ENCODE measurements at regions not wholly inside any gene's neighbourhood (a gene's known extent, or its start where the extent isn't known, plus 50 kb on each side); places are given as distances from the start of the nearest gene placed in this dataset.

DNA sequence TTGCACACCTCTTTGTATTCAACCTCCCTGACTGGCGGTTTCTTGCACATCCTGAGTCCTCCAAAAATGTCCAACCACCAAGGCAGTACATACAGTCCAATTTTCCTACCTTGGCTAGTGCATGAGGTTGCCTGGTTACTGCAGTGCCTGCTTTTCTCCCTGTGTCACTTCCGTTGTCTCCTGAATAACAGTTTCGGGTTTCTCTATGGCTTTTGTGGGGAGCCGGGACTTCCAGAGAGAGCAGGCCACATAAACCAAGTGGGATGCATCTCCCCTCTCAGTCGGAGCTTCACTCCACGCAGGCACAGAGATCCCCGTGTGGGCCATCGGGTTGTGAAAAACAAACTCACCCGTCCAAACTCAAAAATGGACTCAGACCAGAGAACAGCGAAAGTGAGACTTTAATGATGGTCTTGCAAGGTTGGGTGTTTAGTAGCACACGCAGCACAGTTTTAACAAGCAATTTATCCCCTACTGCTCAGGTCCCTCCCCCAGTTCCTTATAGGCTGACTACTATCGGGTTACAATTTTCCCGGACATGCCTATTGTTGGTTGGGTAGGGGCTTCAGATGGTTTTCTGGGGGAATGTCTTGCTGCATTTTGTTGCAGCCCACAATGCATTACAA is 173.1 kb downstream of the POU4F1 start:
- H3K4me2 ChIP-seq, result no peak overlapping the region
- no peak overlapping the region for H3K27ac ChIP-seq
- no peak for TF ChIP-seq Cebpa-rat (IDR thresholded peaks at IDR 0.05)
- no peaks in the 10 kb centered on the region for H3K36me3 ChIP-seq
- no peak overlapping the region for H3K4me3 ChIP-seq
- no peaks in the 10 kb centered on the region for H3K9me3 ChIP-seq
- no peak overlapping the region for H3K9ac ChIP-seq
- H3K4me1 ChIP-seq, result no peaks in the 10 kb centered on the region
- no peaks in the 10 kb centered on the region for H3K27me3 ChIP-seq
- H4K20me1 ChIP-seq, result no peaks in the 10 kb centered on the region

DNA sequence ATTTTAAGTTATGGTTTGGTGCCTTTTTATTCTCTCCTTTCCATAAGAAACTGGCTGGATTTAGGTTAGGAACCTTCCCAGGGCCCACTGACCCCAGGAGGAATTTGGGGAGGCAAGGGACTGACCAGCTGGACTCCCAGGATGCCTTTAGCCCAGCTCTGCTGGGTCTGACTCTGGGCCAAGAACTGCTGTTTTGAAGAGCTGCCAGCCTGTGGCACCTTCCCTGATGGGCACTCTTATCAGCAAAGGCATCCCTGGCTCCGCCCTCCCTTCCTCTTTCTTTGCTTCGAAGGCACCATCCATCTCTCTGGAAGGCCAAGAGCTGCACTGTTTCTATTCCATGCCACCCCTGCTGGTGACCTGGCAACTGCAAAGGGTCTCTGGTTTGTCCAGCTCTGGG is 174.7 kb downstream of the POU4F1 start:
- TF ChIP-seq Cebpa-rat (IDR thresholded peaks at IDR 0.05), result no peak
- Histone ChIP-seq H3K4me2 (no peak overlapping the region), H3K27ac (no peak overlapping the region), H3K4me3 (no peak overlapping the region), H3K27me3 (no peaks in the 10 kb centered on the region), H3K36me3 (no peaks in the 10 kb centered on the region), H3K9me3 (no peaks in the 10 kb centered on the region), H3K9ac (no peak overlapping the region), H3K4me1 (no peaks in the 10 kb centered on the region), H4K20me1 (no peaks in the 10 kb centered on the region)

DNA sequence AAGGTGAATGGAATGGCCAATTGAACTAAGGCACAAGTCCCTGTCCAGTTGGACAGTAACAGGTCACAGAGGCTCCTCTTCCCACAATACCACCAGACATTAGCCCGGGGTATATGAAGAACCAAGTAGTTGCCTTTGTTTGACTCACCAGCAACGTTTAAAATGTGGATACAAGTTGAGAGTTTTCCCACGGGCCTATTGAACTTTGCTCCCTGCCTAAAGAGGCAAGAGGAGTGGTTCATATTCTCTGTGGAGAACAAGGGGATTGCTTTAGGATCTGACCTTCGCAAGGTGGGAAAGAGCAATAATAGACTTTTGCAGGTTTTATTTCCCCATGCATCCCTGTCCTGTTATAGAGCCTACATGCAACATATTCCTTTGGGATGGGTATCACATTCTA is 177.2 kb downstream of the POU4F1 start:
- Histone ChIP-seq H3K27ac (no peak overlapping the region), H3K4me2 (no peak overlapping the region), H3K4me1 (no peaks in the 10 kb centered on the region), H3K9me3 (no peaks in the 10 kb centered on the region), H3K27me3 (no peaks in the 10 kb centered on the region), H3K9ac (no peak overlapping the region), H3K4me3 (no peak overlapping the region), H3K36me3 (no peaks in the 10 kb centered on the region), H4K20me1 (no peaks in the 10 kb centered on the region)
- TF ChIP-seq Cebpa-rat (IDR thresholded peaks at IDR 0.05), result no peak

DNA sequence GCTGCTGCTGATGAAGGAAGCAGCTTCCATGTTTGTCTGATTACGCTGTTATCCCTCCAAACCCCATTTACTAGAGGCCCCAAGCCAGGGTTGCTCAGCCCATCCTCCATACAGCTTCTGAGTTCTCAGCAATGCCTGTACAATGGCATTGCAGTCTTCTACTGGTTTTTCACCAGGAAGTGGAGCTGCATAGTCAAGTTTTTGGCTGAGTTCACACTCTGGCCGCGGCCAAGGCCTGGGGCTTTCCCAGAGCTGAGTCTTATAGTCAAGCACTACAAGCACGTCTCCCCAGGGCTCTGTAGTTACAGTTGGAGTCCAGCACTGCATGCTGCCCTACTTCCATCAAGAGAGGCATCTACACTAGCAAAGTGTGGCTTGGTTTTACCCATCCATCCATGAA is 182.5 kb downstream of the POU4F1 start:
- H3K36me3 ChIP-seq, result no peaks in the 10 kb centered on the region
- no peaks in the 10 kb centered on the region for H3K4me1 ChIP-seq
- H3K9ac ChIP-seq, result no peak overlapping the region
- no peak overlapping the region for H3K4me2 ChIP-seq
- no peaks in the 10 kb centered on the region for H4K20me1 ChIP-seq
- H3K27me3 ChIP-seq, result no peaks in the 10 kb centered on the region
- no peak overlapping the region for H3K4me3 ChIP-seq
- no peak for TF ChIP-seq Cebpa-rat (IDR thresholded peaks at IDR 0.05)
- no peaks in the 10 kb centered on the region for H3K9me3 ChIP-seq
- no peak overlapping the region for H3K27ac ChIP-seq

DNA sequence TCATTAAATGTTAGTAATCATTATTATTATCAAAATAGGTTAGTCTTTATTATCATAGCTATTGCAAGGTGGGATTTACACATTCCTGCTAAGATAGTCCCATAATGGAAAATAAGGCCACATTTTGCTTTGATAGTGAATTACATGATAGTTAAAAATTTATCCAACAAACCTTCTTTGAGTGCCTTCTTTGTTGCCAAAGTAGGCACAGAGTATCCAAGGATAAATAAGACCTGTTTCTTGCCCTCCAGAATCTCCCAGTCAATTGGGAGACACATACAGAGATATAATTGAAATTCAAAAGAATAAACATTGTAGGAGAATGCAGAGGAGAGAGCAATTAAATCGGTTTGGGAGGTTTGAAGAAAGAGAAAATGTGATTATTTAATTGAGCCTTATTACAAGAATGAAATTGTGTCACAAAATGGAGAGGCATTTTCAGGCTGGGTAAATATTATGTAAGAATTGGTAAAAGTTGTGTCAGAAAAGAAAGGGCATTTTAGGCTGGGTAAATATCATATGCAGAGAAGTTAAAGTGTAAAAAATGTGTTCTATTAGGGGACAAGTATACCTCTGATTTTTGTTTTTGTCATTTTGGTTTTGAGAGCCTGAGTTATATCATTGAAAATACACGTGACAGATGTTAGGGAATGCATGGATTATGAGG is 189.3 kb downstream of the POU4F1 start:
- H4K20me1 ChIP-seq, result no peaks in the 10 kb centered on the region
- no peaks in the 10 kb centered on the region for H3K4me1 ChIP-seq
- H3K9me3 ChIP-seq, result no peaks in the 10 kb centered on the region
- H3K27me3 ChIP-seq, result no peaks in the 10 kb centered on the region
- no peak overlapping the region for H3K9ac ChIP-seq
- no peak for TF ChIP-seq Cebpa-rat (IDR thresholded peaks at IDR 0.05)
- no peak overlapping the region for H3K4me3 ChIP-seq
- H3K27ac ChIP-seq, result no peak overlapping the region
- no peak overlapping the region for H3K4me2 ChIP-seq
- H3K36me3 ChIP-seq, result no peaks in the 10 kb centered on the region

DNA sequence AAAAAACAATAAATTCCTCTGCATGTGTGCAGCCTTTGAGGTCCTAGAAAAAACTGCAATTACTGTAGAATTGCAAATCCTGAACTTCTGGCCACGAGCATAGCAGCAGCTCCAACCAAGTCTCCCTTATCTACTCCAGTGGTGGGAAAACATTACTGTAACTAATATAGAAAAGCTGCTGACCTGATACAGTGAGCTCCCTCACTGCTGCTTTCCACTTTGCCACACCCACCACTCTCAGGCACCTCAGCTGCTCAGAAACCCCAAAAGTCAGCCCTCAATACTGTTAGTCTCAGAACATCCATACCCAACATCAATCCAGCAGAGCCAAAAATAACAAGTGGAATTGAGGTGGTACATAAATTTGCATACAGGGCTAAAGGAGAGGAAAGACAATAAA is 192.5 kb downstream of the POU4F1 start:
- Histone ChIP-seq H3K4me2 (no peak overlapping the region), H3K4me3 (no peak overlapping the region), H3K9ac (no peak overlapping the region), H3K27me3 (no peaks in the 10 kb centered on the region), H4K20me1 (no peaks in the 10 kb centered on the region), H3K36me3 (no peaks in the 10 kb centered on the region), H3K27ac (no peak overlapping the region), H3K9me3 (no peaks in the 10 kb centered on the region), H3K4me1 (no peaks in the 10 kb centered on the region)
- no peak for TF ChIP-seq Cebpa-rat (IDR thresholded peaks at IDR 0.05)

DNA sequence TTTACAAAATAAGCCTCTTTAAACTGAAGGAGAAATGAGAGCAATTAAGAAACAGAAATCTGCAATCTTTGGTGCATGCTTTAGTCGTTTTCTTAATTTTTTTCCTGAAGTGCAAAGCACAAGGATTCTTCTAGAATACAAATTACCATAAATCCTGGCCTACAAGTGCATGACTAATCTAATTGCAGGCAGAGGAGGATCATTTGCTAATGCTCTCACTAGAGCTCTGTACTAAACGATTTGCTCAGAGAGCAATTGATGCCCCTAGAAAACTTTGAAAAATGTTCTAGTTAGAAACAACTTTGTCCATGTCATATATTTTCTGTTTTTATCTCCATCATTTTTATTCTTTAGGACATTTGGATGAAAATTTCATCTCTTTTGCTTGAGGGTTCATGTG is 193.2 kb downstream of the POU4F1 start:
- H3K9me3 ChIP-seq, result no peaks in the 10 kb centered on the region
- no peaks in the 10 kb centered on the region for H3K36me3 ChIP-seq
- no peaks in the 10 kb centered on the region for H3K27me3 ChIP-seq
- no peak overlapping the region for H3K9ac ChIP-seq
- H3K4me1 ChIP-seq, result no peaks in the 10 kb centered on the region
- TF ChIP-seq Cebpa-rat (IDR thresholded peaks at IDR 0.05), result no peak
- H4K20me1 ChIP-seq, result no peaks in the 10 kb centered on the region
- H3K27ac ChIP-seq, result no peak overlapping the region
- H3K4me3 ChIP-seq, result no peak overlapping the region
- H3K4me2 ChIP-seq, result no peak overlapping the region

DNA sequence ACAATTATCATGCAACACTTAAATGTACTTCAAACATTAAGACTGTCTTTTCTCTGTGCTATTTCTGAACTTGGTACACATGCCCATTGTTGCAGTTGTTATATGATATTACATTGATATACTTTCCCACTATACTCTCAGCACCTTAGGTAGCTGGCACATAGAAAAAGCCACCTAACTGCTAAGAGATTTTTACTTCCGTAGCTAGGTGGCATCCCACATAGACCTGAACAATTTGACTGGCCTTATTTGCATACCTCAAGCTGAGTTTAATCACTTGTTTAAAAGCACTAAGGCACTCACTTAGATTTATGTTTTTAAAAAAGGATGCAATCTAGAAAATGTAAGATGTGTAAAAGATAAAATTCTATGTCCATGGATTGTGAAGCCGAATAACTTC is 194.2 kb downstream of the POU4F1 start:
- H4K20me1 ChIP-seq, result no peaks in the 10 kb centered on the region
- no peaks in the 10 kb centered on the region for H3K36me3 ChIP-seq
- TF ChIP-seq Cebpa-rat (IDR thresholded peaks at IDR 0.05), result no peak
- H3K9ac ChIP-seq, result no peak overlapping the region
- H3K4me1 ChIP-seq, result no peaks in the 10 kb centered on the region
- no peaks in the 10 kb centered on the region for H3K27me3 ChIP-seq
- H3K9me3 ChIP-seq, result no peaks in the 10 kb centered on the region
- H3K4me3 ChIP-seq, result no peak overlapping the region
- no peak overlapping the region for H3K4me2 ChIP-seq
- no peak overlapping the region for H3K27ac ChIP-seq

DNA sequence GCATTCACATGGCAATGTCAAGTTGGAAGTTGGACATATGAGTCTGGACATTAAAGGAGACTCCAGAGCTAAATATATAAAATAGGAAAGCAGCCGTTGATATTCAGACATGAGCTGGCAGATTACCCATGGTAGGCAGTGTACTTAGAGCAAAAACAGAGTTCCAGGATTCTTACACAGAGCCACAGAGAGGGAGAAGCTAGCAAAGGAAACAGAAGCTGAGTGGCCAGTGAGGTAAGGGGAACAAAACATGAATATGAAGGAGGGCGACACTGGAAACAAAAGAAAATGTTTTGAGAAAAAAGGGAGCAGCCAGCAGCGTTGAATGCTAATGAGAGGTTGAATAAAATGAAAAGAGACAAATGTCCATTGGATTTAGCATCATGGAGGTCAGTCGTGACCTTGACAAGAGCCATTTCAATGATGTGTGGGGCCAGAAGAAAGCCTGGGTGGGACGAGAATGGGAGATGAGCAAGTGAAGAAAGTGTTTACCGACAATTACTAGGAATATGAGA is 198.4 kb downstream of the POU4F1 start:
- H3K27me3 ChIP-seq, result no peaks in the 10 kb centered on the region
- no peak overlapping the region for H3K4me2 ChIP-seq
- no peak overlapping the region for H3K4me3 ChIP-seq
- no peak for TF ChIP-seq Cebpa-rat (IDR thresholded peaks at IDR 0.05)
- no peaks in the 10 kb centered on the region for H3K4me1 ChIP-seq
- no peaks in the 10 kb centered on the region for H3K9me3 ChIP-seq
- no peaks in the 10 kb centered on the region for H3K36me3 ChIP-seq
- no peak overlapping the region for H3K27ac ChIP-seq
- no peaks in the 10 kb centered on the region for H4K20me1 ChIP-seq
- no peak overlapping the region for H3K9ac ChIP-seq

DNA sequence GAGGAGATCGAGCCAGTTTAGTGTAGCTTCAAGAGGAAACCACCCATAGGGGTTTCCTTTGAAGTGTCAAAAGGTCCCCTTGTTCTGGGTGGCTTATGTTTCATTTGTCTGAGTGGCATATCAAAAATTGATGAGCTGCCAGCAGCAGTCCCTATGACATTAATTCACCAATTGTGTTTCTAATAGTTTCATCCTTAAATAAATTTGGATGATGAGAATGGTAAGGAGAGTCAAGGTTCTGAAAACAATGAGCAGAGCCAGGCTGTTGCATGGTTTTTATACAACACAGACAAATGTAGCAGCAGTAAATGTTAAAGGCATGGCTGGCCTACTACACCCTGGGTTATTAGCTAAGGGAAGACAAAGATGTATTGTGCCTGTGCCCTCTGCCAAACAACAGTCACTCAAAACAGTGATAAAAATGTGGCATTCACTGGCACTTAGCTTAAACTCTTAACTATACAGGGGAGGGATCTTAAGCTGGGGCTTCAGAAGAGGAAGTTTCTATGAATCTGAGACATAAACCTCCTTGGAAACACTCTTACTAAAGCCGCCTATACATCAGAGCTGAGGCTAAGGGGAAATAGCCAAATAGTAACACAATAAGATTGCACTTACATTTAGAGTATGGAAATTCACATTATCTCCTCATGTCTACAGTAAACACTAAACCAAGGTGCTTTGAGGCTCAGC is 200.5 kb downstream of the POU4F1 start:
- H3K27ac ChIP-seq, result no peak overlapping the region
- H3K27me3 ChIP-seq, result no peaks in the 10 kb centered on the region
- no peak overlapping the region for H3K9ac ChIP-seq
- H3K4me3 ChIP-seq, result no peak overlapping the region
- H3K4me1 ChIP-seq, result no peaks in the 10 kb centered on the region
- no peaks in the 10 kb centered on the region for H3K36me3 ChIP-seq
- H4K20me1 ChIP-seq, result no peaks in the 10 kb centered on the region
- TF ChIP-seq Cebpa-rat (IDR thresholded peaks at IDR 0.05), result no peak
- no peak overlapping the region for H3K4me2 ChIP-seq
- H3K9me3 ChIP-seq, result no peaks in the 10 kb centered on the region

Data from BLaER1 (cell line).